HG03135 (cell line): ENCODE measurements at regions not wholly inside any gene's neighbourhood (a gene's known extent, or its start where the extent isn't known, plus 50 kb on each side); places are given as distances from the start of the nearest gene placed in this dataset.
"Not testable (repeated sequence)": the region's sequence is repeated elsewhere in the genome, so short reads cannot be mapped to it uniquely, and the experiment has no call there.

Experiments
- ATAC-seq: cut with Tn5 transposase; IDR thresholded peaks from one replicate; pipeline ENCODE4 v1.9.1; 2021; ENCODE audit warnings: mild to moderate bottlenecking, moderate library complexity; ENCODE audit not compliant: unreplicated experiment

GRCh38 chr5:89320421-89321277, 437.7 kb upstream of the MEF2C start:
- ATAC-seq, result no peak

- ATAC-seq, result not testable (repeated sequence)
Measured at GRCh38 chr5:89317838-89318237, 434.9 kb upstream of the MEF2C start.

- no peak for ATAC-seq
Measured at GRCh38 chr5:89315286-89316100, 432.5 kb upstream of the MEF2C start.

- peak; percentile 96 for ATAC-seq
Measured at GRCh38 chr5:89313804-89314588, 431.0 kb upstream of the MEF2C start.

GRCh38 chr5:89313044-89313443, 430.1 kb upstream of the MEF2C start:
- ATAC-seq, result no peak

- ATAC-seq, result no peak
Measured at GRCh38 chr5:89309268-89309667, 426.3 kb upstream of the MEF2C start.

GRCh38 chr5:89308606-89309040, 425.6 kb upstream of the MEF2C start:
- ATAC-seq, result peak; percentile 82

- no peak for ATAC-seq
Measured at GRCh38 chr5:89307972-89308371, 425.0 kb upstream of the MEF2C start.

GRCh38 chr5:89307141-89307540, 424.2 kb upstream of the MEF2C start:
- ATAC-seq, result not testable (repeated sequence)

GRCh38 chr5:89303033-89303480, 420.1 kb upstream of the MEF2C start:
- ATAC-seq, result peak; percentile 62

GRCh38 chr5:89302102-89302891, 419.3 kb upstream of the MEF2C start:
- no peak for ATAC-seq

- peak; percentile 72 for ATAC-seq
Measured at GRCh38 chr5:89301321-89302025, 418.5 kb upstream of the MEF2C start.

- ATAC-seq, result no peak
Measured at GRCh38 chr5:89300426-89300970, 417.5 kb upstream of the MEF2C start.

GRCh38 chr5:89299998-89300397, 417.0 kb upstream of the MEF2C start:
- no peak for ATAC-seq

GRCh38 chr5:89297066-89297465, 414.1 kb upstream of the MEF2C start:
- ATAC-seq, result no peak

GRCh38 chr5:89293810-89294209, 410.8 kb upstream of the MEF2C start:
- ATAC-seq, result no peak

GRCh38 chr5:89292487-89292886, 409.5 kb upstream of the MEF2C start:
- ATAC-seq, result no peak

GRCh38 chr5:89289604-89290003, 406.6 kb upstream of the MEF2C start:
- ATAC-seq, result no peak

- no peak for ATAC-seq
Measured at GRCh38 chr5:89287964-89288363, 405.0 kb upstream of the MEF2C start.
